Prostate gland (tissue), 2 donors: ENCODE measurements at regions not wholly inside any gene's neighbourhood (a gene's known extent, or its start where the extent isn't known, plus 50 kb on each side); places are given as distances from the start of the nearest gene placed in this dataset.

Experiments
- DNase-seq: peaks from one replicate; pipeline ENCODE4 v3.0.0-alpha.2; 2019; ENCODE audit warnings: low spot score
- H3K27ac ChIP-seq, 2 donors: fragments of 200-600 bp; sonication (generic); 2 replicates each; pipeline ENCODE4 v1.5.1; 2017 to 2019
- H3K27me3 ChIP-seq: fragments of 200-600 bp; sonication (generic); replicated peaks from 2 replicates; pipeline ENCODE4 v1.5.1; 2019; ENCODE audit not compliant: insufficient read depth
- H3K36me3 ChIP-seq, 2 donors: fragments of 200-600 bp; sonication (generic); 1 replicate in 1 of 2; 2 replicates in 1 of 2; pipeline versions ENCODE4 v1.5.1 to v1.8.1; 2017 to 2019
- H3K4me1 ChIP-seq: fragments of 200-600 bp; sonication (generic); replicated peaks from 2 replicates; pipeline ENCODE4 v1.5.1; 2019
- H3K4me3 ChIP-seq, 2 donors: fragments of 200-600 bp; sonication (generic); 2 replicates each; pipeline ENCODE4 v1.5.1; 2017 to 2019
- H3K9me3 ChIP-seq: fragments of 200-600 bp; sonication (generic); 2 replicates; pipeline ENCODE4 v1.5.1; 2017
- POLR2A ChIP-seq: fragments of 450-650 bp; IDR thresholded peaks from one replicate; pipeline ENCODE4 v1.6.1; 2016; ENCODE audit warnings: antibody characterized with exemption, mild to moderate bottlenecking
- POLR2AphosphoS5 ChIP-seq: sonication (generic); formaldehyde crosslinking; IDR thresholded peaks from one replicate; pipeline ENCODE4 v1.6.1; 2017; ENCODE audit warnings: antibody characterized with exemption
- WGBS: methylation state at CpG from one replicate; pipeline ENCODE4 v1.1.5; 2018; 5-methylcytosine and 5-hydroxymethylcytosine counted together
- intact Hi-C: fragments of 100-400 bp; cut with DNase I; formaldehyde crosslinking; loops from one replicate; pipeline ENCODE4 v1.14.2; 2022
- TF ChIP-seq, protein P1 (sequence below), 4 experiments: fragments of 200-600 bp in 2 of 4; fragments of 450-650 bp in 2 of 4; sonication (generic) in 2 of 4; IDR thresholded peaks; 1 replicate in 3 of 4; 2 replicates in 1 of 4; pipeline ENCODE4 v1.5.1; 2016 to 2019; ENCODE audit warnings: antibody characterized with exemption in 4 of 4, mild to moderate bottlenecking in 2 of 4, moderate library complexity in 2 of 4

- H3K4me3 ChIP-seq, result no peak overlapping the region
- intact Hi-C loops, result no loop called here
- DNase-seq, result no peak
- H3K4me1 ChIP-seq, result no peaks in the 10 kb centered on the region
- H3K9me3 ChIP-seq, result no peaks in the 10 kb centered on the region
- no peak overlapping the region for H3K27ac ChIP-seq
- no peaks in the 10 kb centered on the region for H3K36me3 ChIP-seq
- WGBS, result 77% methylated on average over 4 of the region's 4 CpGs
- TF ChIP-seq POLR2A (no peak), POLR2AphosphoS5 (no peak)
- TF ChIP-seq, protein P1, sequence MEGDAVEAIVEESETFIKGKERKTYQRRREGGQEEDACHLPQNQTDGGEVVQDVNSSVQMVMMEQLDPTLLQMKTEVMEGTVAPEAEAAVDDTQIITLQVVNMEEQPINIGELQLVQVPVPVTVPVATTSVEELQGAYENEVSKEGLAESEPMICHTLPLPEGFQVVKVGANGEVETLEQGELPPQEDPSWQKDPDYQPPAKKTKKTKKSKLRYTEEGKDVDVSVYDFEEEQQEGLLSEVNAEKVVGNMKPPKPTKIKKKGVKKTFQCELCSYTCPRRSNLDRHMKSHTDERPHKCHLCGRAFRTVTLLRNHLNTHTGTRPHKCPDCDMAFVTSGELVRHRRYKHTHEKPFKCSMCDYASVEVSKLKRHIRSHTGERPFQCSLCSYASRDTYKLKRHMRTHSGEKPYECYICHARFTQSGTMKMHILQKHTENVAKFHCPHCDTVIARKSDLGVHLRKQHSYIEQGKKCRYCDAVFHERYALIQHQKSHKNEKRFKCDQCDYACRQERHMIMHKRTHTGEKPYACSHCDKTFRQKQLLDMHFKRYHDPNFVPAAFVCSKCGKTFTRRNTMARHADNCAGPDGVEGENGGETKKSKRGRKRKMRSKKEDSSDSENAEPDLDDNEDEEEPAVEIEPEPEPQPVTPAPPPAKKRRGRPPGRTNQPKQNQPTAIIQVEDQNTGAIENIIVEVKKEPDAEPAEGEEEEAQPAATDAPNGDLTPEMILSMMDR (IDR thresholded peaks at IDR 0.05), result no peak
- peaks cover 11% of the 10 kb centered on the region for H3K27me3 ChIP-seq
These were observed 261.1 kb downstream of the C16orf95 start for GRCh38 chr16:87056083-87056482.

DNA sequence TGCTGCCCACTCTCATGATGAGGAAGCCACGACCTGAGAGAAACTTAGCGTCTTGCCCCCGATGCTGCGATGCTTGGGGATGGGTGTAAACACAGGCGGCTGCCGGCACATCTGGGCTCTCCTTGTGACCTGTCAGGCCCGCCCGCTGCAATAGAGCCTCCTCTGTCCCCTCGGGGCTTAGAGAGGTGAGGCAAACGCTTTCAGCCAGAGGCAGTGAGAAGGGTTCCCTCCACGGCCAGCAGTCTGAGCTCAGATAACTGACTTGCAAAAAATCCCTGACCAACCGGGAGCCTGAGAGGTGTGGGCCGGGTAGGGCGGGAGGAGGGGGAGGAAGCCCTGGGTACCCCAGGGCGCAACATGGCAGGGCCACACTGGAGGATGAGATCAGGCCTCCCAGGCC lies 260.6 kb downstream of the C16orf95 start:
- 63% methylated on average over 15 of the region's 15 CpGs for WGBS
- Histone ChIP-seq H3K9me3 (no peaks in the 10 kb centered on the region), H3K4me1 (no peaks in the 10 kb centered on the region), H3K27ac (no peak overlapping the region), H3K27me3 (peaks cover 11% of the 10 kb centered on the region), H3K36me3 (no peaks in the 10 kb centered on the region), H3K4me3 (no peak overlapping the region)
- no peak for DNase-seq
- TF ChIP-seq POLR2AphosphoS5 (no peak), POLR2A (no peak)
- TF ChIP-seq, protein P1 (IDR thresholded peaks at IDR 0.05), result no peak
- intact Hi-C loops, result no loop called here

DNA sequence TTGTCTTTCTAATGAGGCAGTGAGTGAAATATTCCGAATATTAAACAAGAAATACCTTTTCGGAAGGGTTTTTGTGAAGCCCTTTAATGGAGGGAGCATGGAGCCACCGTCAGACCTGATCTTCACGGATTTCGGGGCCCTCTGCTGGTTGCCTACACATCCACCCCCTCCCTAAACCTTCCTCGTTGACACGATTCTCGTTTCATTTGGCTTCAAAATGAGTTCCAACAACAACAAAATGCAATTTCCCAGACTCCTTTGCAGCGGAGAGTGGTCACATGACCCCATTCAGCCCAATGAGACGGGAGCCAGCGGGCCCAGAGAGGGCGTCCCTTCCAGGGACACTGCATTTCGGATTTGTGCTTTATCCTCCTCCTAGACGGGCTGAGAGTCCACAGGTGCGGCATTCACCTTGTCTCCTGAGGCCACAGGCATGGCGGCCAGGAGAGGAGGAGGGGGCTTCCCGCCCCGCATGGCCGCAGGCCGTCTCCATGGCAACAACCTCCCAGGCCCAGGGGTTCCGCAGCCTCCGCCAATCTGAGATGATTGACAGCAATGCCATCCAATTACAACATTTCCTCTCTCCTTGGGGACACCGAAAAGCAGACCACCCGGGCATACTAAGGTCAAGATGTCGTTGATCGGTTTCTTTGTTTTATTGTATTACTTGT lies 259.8 kb downstream of the C16orf95 start:
- H3K36me3 ChIP-seq, result no peaks in the 10 kb centered on the region
- 86% methylated on average over 26 of the region's 26 CpGs for WGBS
- intact Hi-C loops, result no loop called here
- DNase-seq, result no peak
- no peak overlapping the region for H3K4me3 ChIP-seq
- H3K27me3 ChIP-seq, result peaks cover 11% of the 10 kb centered on the region
- no peaks in the 10 kb centered on the region for H3K4me1 ChIP-seq
- H3K9me3 ChIP-seq, result no peaks in the 10 kb centered on the region
- H3K27ac ChIP-seq, result no peak overlapping the region
- TF ChIP-seq POLR2AphosphoS5 (no peak), POLR2A (no peak)
- TF ChIP-seq, protein P1 (IDR thresholded peaks at IDR 0.05), result no peak

DNA sequence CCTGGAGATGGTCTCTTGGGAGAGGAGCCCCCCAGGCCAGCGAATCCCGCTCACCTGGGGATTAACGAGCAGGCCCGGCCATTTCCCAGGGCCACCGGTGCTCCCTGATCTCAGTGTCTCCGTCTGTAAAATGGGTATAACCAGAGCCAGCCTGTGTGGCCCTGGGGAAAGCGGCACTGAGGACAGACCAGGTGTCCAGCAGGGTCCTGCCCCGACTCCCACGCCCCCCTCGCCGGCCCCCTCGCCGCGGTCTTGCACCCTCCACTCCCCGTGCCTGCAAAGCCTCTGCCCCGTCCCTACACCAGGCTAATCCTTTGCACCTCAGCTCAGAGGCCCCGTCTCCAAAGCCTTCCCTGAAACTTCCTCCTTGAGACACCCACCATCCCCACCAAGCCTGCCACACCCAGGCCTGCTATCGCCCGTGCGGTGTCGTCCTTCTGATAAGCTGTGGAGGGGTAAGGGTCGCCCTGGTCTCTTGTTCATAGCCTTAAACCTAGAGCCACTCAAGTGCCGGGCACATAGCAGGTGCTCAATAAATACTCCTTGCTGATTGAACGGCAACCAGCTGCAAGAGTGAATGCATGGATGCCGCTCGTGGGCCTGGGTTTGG lies 259.1 kb downstream of the C16orf95 start:
- intact Hi-C loops, result no loop called here
- H3K4me3 ChIP-seq, result no peak overlapping the region
- TF ChIP-seq POLR2A, result no peak
- TF ChIP-seq, protein P1 (IDR thresholded peaks at IDR 0.05), result no peak
- TF ChIP-seq POLR2AphosphoS5, result no peak

DNA sequence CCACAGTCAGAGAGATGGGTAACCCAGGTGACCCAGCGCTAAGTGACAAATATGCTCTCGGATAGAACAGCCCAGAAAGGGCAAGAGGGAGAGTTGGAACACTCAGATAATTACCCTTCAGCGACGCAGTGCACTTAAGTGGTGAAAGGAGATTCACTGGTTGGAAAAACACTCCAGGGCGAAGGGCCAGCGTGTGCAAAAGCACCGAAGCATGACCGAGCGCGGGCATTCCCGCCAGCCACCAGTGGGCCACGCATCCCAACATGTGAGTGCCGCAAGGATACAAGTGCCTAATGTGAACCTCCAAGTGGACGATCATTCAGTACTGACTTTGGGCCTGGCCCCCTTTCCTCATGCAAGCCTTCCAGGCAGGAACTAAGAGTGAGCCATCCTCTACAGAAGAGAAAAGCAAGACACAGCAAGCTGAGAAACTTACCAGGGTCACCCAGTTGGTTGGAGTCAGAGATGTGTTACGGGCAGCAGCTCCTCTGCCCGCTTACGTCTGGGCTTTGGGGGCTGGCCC lies 258.4 kb downstream of the C16orf95 start:
- peaks cover 11% of the 10 kb centered on the region for H3K27me3 ChIP-seq
- H3K9me3 ChIP-seq, result no peaks in the 10 kb centered on the region
- 94% methylated on average over 17 of the region's 17 CpGs for WGBS
- intact Hi-C loops, result no loop called here
- DNase-seq, result no peak
- H3K4me1 ChIP-seq, result no peaks in the 10 kb centered on the region
- TF ChIP-seq POLR2A (no peak), POLR2AphosphoS5 (no peak)
- TF ChIP-seq, protein P1 (IDR thresholded peaks at IDR 0.05), result no peak
- no peaks in the 10 kb centered on the region for H3K36me3 ChIP-seq
- H3K4me3 ChIP-seq, result no peak overlapping the region
- no peak overlapping the region for H3K27ac ChIP-seq

More for the DNA sequence above, 259.1 kb downstream of the C16orf95 start:
- H3K4me1 ChIP-seq, result no peaks in the 10 kb centered on the region
- H3K36me3 ChIP-seq, result no peaks in the 10 kb centered on the region
- peaks cover 11% of the 10 kb centered on the region for H3K27me3 ChIP-seq
- WGBS, result 95% methylated on average over 26 of the region's 26 CpGs
- H3K27ac ChIP-seq, result no peak overlapping the region
- no peak for DNase-seq
- no peaks in the 10 kb centered on the region for H3K9me3 ChIP-seq
